Upper lobe of left lung (tissue), 6 donors: ENCODE measurements at regions not wholly inside any gene's neighbourhood (a gene's known extent, or its start where the extent isn't known, plus 50 kb on each side); places are given as distances from the start of the nearest gene placed in this dataset.

ENCODE experiments used
- ATAC-seq, 2 donors: fragments of 200-7000 bp; cut with Tn5 transposase; one replicate each; pipeline ENCODE4 v1.9.1; 2022; ENCODE audit warnings: mild to moderate bottlenecking in 2 of 2, moderate library complexity in 2 of 2; ENCODE audit not compliant: low FRiP score in 2 of 2
- DNase-seq, 2 donors: peaks; one replicate each; pipeline ENCODE4 v3.0.0-alpha.2; 2019 to 2020
- H3K27ac ChIP-seq, 4 donors: fragments of 200-600 bp; sonication (generic); one replicate each; pipeline ENCODE4 v1.5.1; 2016 to 2019
- H3K27me3 ChIP-seq, 4 donors: fragments of 200-600 bp; sonication (generic); one replicate each; pipeline ENCODE4 v1.5.1; 2017 to 2019
- H3K36me3 ChIP-seq, 4 donors: fragments of 200-600 bp; sonication (generic); one replicate each; pipeline ENCODE4 v1.5.1; 2016 to 2019
- H3K4me1 ChIP-seq, 4 donors: fragments of 200-600 bp; sonication (generic); one replicate each; pipeline ENCODE4 v1.5.1; 2018 to 2019
- H3K4me3 ChIP-seq, 4 donors: fragments of 200-600 bp; sonication (generic); one replicate each; pipeline ENCODE4 v1.5.1; 2017 to 2019; ENCODE audit warnings: mild to moderate bottlenecking in 2 of 4, moderate library complexity in 1 of 4
- H3K9me3 ChIP-seq, 4 donors: fragments of 200-600 bp; sonication (generic); one replicate each; pipeline ENCODE4 v1.5.1; 2018 to 2019
- CTCF ChIP-seq, 6 experiments: fragments of 450-650 bp in 4 of 6; fragments of 200-600 bp in 2 of 6; sonication (generic) in 2 of 6; IDR thresholded peaks; one replicate each; pipeline ENCODE4 v1.5.1; 2016 to 2019; ENCODE audit warnings: antibody characterized with exemption in 6 of 6
- EP300 ChIP-seq, 4 donors: sonication (generic); formaldehyde crosslinking; IDR thresholded peaks; one replicate each; pipeline ENCODE4 v1.5.1; 2017; ENCODE audit warnings: antibody characterized with exemption in 4 of 4, control low read depth in 2 of 4
- POLR2A ChIP-seq, 4 donors: fragments of 450-650 bp; IDR thresholded peaks; one replicate each; pipeline ENCODE4 v1.5.1; 2016 to 2017; ENCODE audit warnings: antibody characterized with exemption in 4 of 4, mild to moderate bottlenecking in 2 of 4
- POLR2AphosphoS5 ChIP-seq, 2 donors: sonication (generic); formaldehyde crosslinking; IDR thresholded peaks; one replicate each; pipeline ENCODE4 v1.5.1; 2017; ENCODE audit warnings: antibody characterized with exemption in 2 of 2
- WGBS, 2 donors: methylation state at CpG; one replicate each; pipeline ENCODE4 v1.1.5; 2017 to 2018; 5-methylcytosine and 5-hydroxymethylcytosine counted together
- donor health status: DM: no; HTN: no; CAD: no; lungs with moderate emphysema.
- donor health status: DM: no; HTN: yes; CAD: no; lungs with severe emphysema.

- Histone ChIP-seq H3K4me1 (peaks cover 0 to 11% (median 0%) of the 10 kb centered on the region in 4 donors), H3K36me3 (no peaks in the 10 kb centered on the region), H3K4me3 (no peak overlapping the region), H3K27ac (no peak overlapping the region), H3K27me3 (no peaks in the 10 kb centered on the region), H3K9me3 (no peaks in the 10 kb centered on the region)
- no peak for TF ChIP-seq EP300 (IDR thresholded peaks at IDR 0.05)
- TF ChIP-seq POLR2AphosphoS5 (IDR thresholded peaks at IDR 0.05): no peak
- TF ChIP-seq POLR2A (IDR thresholded peaks at IDR 0.05): no peak
- no peak for TF ChIP-seq CTCF (IDR thresholded peaks at IDR 0.05)
- WGBS, 2 donors: 92 to 99% methylated on average over 5 of the region's 5 CpGs
- DNase-seq (no peak), ATAC-seq (no peak)
Observed at GRCh38 chr2:12284037-12284436, 432.7 kb upstream of the TRIB2 start.

DNA sequence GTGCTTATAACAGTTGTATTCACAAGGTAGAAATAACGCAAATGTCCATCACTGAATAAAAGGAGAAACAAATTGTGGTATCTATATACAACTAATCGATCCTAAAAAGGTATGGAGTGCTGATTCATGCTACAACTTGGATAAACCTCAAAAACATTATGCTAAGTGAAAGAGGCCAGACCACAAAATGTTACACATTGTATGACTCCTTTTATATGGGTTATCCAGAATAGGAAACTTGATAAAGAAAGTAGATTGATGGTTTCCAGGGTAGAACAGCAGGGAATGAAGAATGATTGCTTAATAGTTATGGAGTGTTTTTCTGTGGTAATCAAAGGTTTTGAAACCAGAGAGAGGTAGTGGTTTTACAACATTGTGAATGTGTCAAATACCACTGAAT lies 432.2 kb upstream of the TRIB2 start:
- peaks cover 0 to 11% (median 0%) of the 10 kb centered on the region in 4 donors for H3K4me1 ChIP-seq
- no peak overlapping the region for H3K4me3 ChIP-seq
- TF ChIP-seq CTCF (IDR thresholded peaks at IDR 0.05): no peak
- TF ChIP-seq POLR2A (IDR thresholded peaks at IDR 0.05): no peak
- TF ChIP-seq EP300 (IDR thresholded peaks at IDR 0.05): no peak
- no peak for TF ChIP-seq POLR2AphosphoS5 (IDR thresholded peaks at IDR 0.05)
- DNase-seq (no peak), ATAC-seq (no peak)
- no peak overlapping the region for H3K27ac ChIP-seq
- WGBS, 2 donors: 87 to 94% methylated on average over 2 of the region's 2 CpGs
- no peaks in the 10 kb centered on the region for H3K27me3 ChIP-seq
- no peaks in the 10 kb centered on the region for H3K36me3 ChIP-seq
- no peaks in the 10 kb centered on the region for H3K9me3 ChIP-seq

DNA sequence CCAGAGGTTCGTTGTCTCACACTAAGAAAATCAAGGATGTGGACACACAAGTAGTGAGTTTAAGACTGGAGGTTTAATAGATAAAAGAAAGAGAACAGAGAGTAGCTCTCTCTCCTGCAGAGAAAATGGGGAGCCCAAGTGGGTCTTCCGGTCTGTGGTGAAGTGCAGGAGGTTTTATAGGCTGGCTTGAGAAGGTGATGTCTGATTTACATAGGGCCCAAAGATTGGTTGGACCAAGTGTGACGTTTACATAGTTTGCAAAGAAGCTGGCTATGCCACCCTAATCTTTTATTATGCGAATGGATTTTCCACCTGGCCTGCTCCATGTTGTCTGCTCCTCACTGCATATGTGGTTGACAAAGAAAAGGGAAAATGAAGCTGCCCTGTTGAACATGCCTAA lies 430.4 kb upstream of the TRIB2 start:
- Histone ChIP-seq H3K27ac (no peak overlapping the region), H3K9me3 (no peaks in the 10 kb centered on the region), H3K27me3 (no peaks in the 10 kb centered on the region), H3K4me3 (no peak overlapping the region), H3K36me3 (no peaks in the 10 kb centered on the region), H3K4me1 (peaks cover 0 to 11% (median 0%) of the 10 kb centered on the region in 4 donors)
- ATAC-seq: no peak
- TF ChIP-seq EP300 (IDR thresholded peaks at IDR 0.05) (no peak), POLR2AphosphoS5 (IDR thresholded peaks at IDR 0.05) (no peak), POLR2A (IDR thresholded peaks at IDR 0.05) (no peak), CTCF (IDR thresholded peaks at IDR 0.05) (no peak)
- WGBS, 2 donors: 91 to 95% methylated on average over 4 of the region's 4 CpGs
- no peak for DNase-seq

GRCh38 chr2:12287220-12287751 lies 429.4 kb upstream of the TRIB2 start:
- WGBS, 2 donors: 52 to 62% methylated on average over 5 of the region's 5 CpGs
- peaks cover 0 to 11% (median 0%) of the 10 kb centered on the region in 4 donors for H3K4me1 ChIP-seq
- DNase-seq: no peak
- H3K27ac ChIP-seq: peak overlapping the region in 3 of 4 donors; percentile 31 to 51 (median 40)
- no peak for ATAC-seq
- H3K9me3 ChIP-seq: no peaks in the 10 kb centered on the region
- TF ChIP-seq EP300 (IDR thresholded peaks at IDR 0.05): no peak
- TF ChIP-seq POLR2AphosphoS5 (IDR thresholded peaks at IDR 0.05): no peak
- no peak for TF ChIP-seq CTCF (IDR thresholded peaks at IDR 0.05)
- no peak for TF ChIP-seq POLR2A (IDR thresholded peaks at IDR 0.05)
- H3K36me3 ChIP-seq: no peaks in the 10 kb centered on the region
- no peak overlapping the region for H3K4me3 ChIP-seq
- no peaks in the 10 kb centered on the region for H3K27me3 ChIP-seq

DNA sequence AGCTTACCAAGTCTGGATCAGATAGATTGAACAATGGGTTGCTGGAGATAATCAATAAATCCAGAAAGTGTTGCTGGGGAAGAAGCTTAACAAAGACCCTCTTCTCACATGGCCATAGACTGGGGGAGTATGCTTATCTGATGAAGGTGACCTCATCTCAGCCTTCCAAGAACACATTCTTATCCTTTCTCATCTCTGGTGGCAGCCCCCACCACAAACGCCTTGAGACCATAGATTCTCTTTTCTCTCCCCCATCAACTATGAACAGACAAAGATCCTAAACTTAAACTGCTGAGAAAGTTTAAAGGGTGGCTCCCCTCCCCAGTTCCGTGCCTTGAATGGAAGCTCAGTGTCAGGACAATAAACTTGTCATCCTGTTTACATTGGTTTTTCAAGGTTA lies 428.7 kb upstream of the TRIB2 start:
- peaks cover 0 to 11% (median 0%) of the 10 kb centered on the region in 4 donors for H3K4me1 ChIP-seq
- no peaks in the 10 kb centered on the region for H3K36me3 ChIP-seq
- WGBS, 2 donors: 54 to 72% methylated on average over 2 of the region's 2 CpGs
- H3K27ac ChIP-seq: peak overlapping the region in 3 of 4 donors; percentile 29 to 40 (median 31)
- TF ChIP-seq POLR2A (IDR thresholded peaks at IDR 0.05) (no peak), EP300 (IDR thresholded peaks at IDR 0.05) (no peak), POLR2AphosphoS5 (IDR thresholded peaks at IDR 0.05) (no peak), CTCF (IDR thresholded peaks at IDR 0.05) (no peak)
- H3K27me3 ChIP-seq: no peaks in the 10 kb centered on the region
- ATAC-seq (no peak), DNase-seq (no peak)
- H3K4me3 ChIP-seq: no peak overlapping the region
- H3K9me3 ChIP-seq: no peaks in the 10 kb centered on the region
